ENCODE measurements at regions not wholly inside any gene's neighbourhood (a gene's known extent, or its start where the extent isn't known, plus 50 kb on each side); places are given as distances from the start of the nearest gene placed in this dataset.

- H3K4me3 Mint-ChIP-seq: no peak overlapping the region
- H2AFZ ChIP-seq: no peak overlapping the region
- H3K27me3 ChIP-seq (ENCODE audit: insufficient read depth): no peaks in the 10 kb centered on the region
- no peak overlapping the region for H3K4me3 ChIP-seq
- H4K20me1 ChIP-seq (replicated peaks; ENCODE audit: insufficient read depth): no peaks in the 10 kb centered on the region
- DNase-seq (ENCODE audit: low spot score) (no peak), ATAC-seq (no peak)
- H3K4me1 ChIP-seq (ENCODE audit: insufficient read depth): no peaks in the 10 kb centered on the region
- no peak overlapping the region for H3K27ac ChIP-seq (ENCODE audit: low read depth)
- H3K36me3 Mint-ChIP-seq (ENCODE audit: low read depth): no peaks in the 10 kb centered on the region
- TF ChIP-seq ZNF331 (CRISPR knock-in tag; IDR thresholded peaks at IDR 0.05; ENCODE audit: low read depth) (no peak), ETS1 (IDR thresholded peaks at IDR 0.05) (no peak), STAT1 (IDR thresholded peaks at IDR 0.05; ENCODE audit: unreplicated experiment) (no peak), POLR2AphosphoS5 (IDR thresholded peaks at IDR 0.05; ENCODE audit: low read depth) (no peak), ZNF462 (CRISPR knock-in tag; IDR thresholded peaks at IDR 0.05) (no peak), JUNB (IDR thresholded peaks at IDR 0.05; ENCODE audit: unreplicated experiment) (no peak), EZH2phosphoT487 (IDR thresholded peaks at IDR 0.05; ENCODE audit: unreplicated experiment) (no peak), CTCF (conservative IDR thresholded peaks at IDR 0.05; ENCODE audit: low read depth in 2 of 2) (no peak), ZNF114 (CRISPR knock-in tag; IDR thresholded peaks at IDR 0.05) (no peak), CREB1 (CRISPR knock-in tag; IDR thresholded peaks at IDR 0.05; ENCODE audit: low read depth) (no peak), EZH2 (IDR thresholded peaks at IDR 0.05; ENCODE audit: low read depth, unreplicated experiment) (no peak), NANOG (IDR thresholded peaks at IDR 0.05; ENCODE audit: borderline replicate concordance) (no peak), REST (IDR thresholded peaks at IDR 0.05; ENCODE audit: unreplicated experiment) (no peak)
- H3K27me3 Mint-ChIP-seq (ENCODE audit: insufficient read depth, low read depth, poor library complexity): peaks cover 3% of the 10 kb centered on the region
- no peaks in the 10 kb centered on the region for H3K4me1 Mint-ChIP-seq
- no peaks in the 10 kb centered on the region for H3K36me3 ChIP-seq (ENCODE audit: insufficient read depth)
- no peaks in the 10 kb centered on the region for H3K9me3 Mint-ChIP-seq
- peaks cover 8% of the 10 kb centered on the region for H3K9me2 ChIP-seq (ENCODE audit: insufficient read depth)
- H3K79me2 ChIP-seq (replicated peaks; ENCODE audit: insufficient read depth): no peaks in the 10 kb centered on the region
- no peaks in the 10 kb centered on the region for H3F3A ChIP-seq (replicated peaks; ENCODE audit: low read depth)
- no peak overlapping the region for H3K4me2 ChIP-seq
- H3K27ac Mint-ChIP-seq: no peak overlapping the region
Measured at GRCh38 chr17:13740686-13741085, 139.0 kb upstream of the HS3ST3A1 start.

Data from GM23338 (cell line).